SK-N-MC (cell line): ENCODE measurements at regions not wholly inside any gene's neighbourhood (a gene's known extent, or its start where the extent isn't known, plus 50 kb on each side); places are given as distances from the start of the nearest gene placed in this dataset.

Experiments
- EZH2 ChIP-seq: fragments of 200-600 bp; sonication (generic); IDR thresholded peaks from one replicate; pipeline ENCODE4 v1.6.1; 2017; ENCODE audit warnings: antibody characterized with exemption
- POLR2AphosphoS5 ChIP-seq: IDR thresholded peaks from 2 replicates; pipeline ENCODE4 v1.6.1; 2012; ENCODE audit warnings: mild to moderate bottlenecking, low read depth, low read length, borderline replicate concordance

GRCh38 chr5:6181147-6181729, 197.1 kb downstream of the MED10 start:
- TF ChIP-seq POLR2AphosphoS5 (no peak), EZH2 (no peak)
